ENCODE measurements at regions not wholly inside any gene's neighbourhood (a gene's known extent, or its start where the extent isn't known, plus 50 kb on each side); places are given as distances from the start of the nearest gene placed in this dataset.

- no peak for TF ChIP-seq CTCF (IDR thresholded peaks at IDR 0.05; ENCODE audit: extremely low read depth, insufficient read depth, missing control alignments)
- in situ Hi-C loops (cut with MboI; ENCODE audit: low pct_unique_long_range_greater_than_20kb, low sequenced_read_pairs, unreplicated experiment): no loop called here
Observed at GRCh38 chr1:177737456-177737855, 232.4 kb downstream of the SEC16B start.

GRCh38 chr1:177732178-177732577, 237.7 kb downstream of the SEC16B start:
- DNase-seq (ENCODE audit: low spot score): no peak
- TF ChIP-seq CTCF (IDR thresholded peaks at IDR 0.05; ENCODE audit: extremely low read depth, insufficient read depth, missing control alignments): no peak

More at GRCh38 chr1:177737456-177737855, 232.4 kb downstream of the SEC16B start:
- DNase-seq (ENCODE audit: low spot score): no peak

GRCh38 chr1:177729646-177730045, 240.2 kb downstream of the SEC16B start:
- no peak for TF ChIP-seq CTCF (IDR thresholded peaks at IDR 0.05; ENCODE audit: extremely low read depth, insufficient read depth, missing control alignments)
- in situ Hi-C loops (cut with MboI; ENCODE audit: low pct_unique_long_range_greater_than_20kb, low sequenced_read_pairs, unreplicated experiment): no loop called here

More at GRCh38 chr1:177732178-177732577, 237.7 kb downstream of the SEC16B start:
- in situ Hi-C loops (cut with MboI; ENCODE audit: low pct_unique_long_range_greater_than_20kb, low sequenced_read_pairs, unreplicated experiment): no loop called here

GRCh38 chr1:177723533-177723932, 246.3 kb downstream of the SEC16B start:
- in situ Hi-C loops (cut with MboI; ENCODE audit: low pct_unique_long_range_greater_than_20kb, low sequenced_read_pairs, unreplicated experiment): no loop called here
- no peak for DNase-seq (ENCODE audit: low spot score)
- TF ChIP-seq CTCF (IDR thresholded peaks at IDR 0.05; ENCODE audit: extremely low read depth, insufficient read depth, missing control alignments): no peak

More at GRCh38 chr1:177729646-177730045, 240.2 kb downstream of the SEC16B start:
- no peak for DNase-seq (ENCODE audit: low spot score)

GRCh38 chr1:177710696-177711620, 258.9 kb downstream of the SEC16B start:
- TF ChIP-seq CTCF (IDR thresholded peaks at IDR 0.05; ENCODE audit: extremely low read depth, insufficient read depth, missing control alignments): no peak
- in situ Hi-C loops (cut with MboI; ENCODE audit: low pct_unique_long_range_greater_than_20kb, low sequenced_read_pairs, unreplicated experiment): no loop called here
- DNase-seq (ENCODE audit: low spot score): no peak

GRCh38 chr1:177708406-177708805, 261.5 kb downstream of the SEC16B start:
- DNase-seq (ENCODE audit: low spot score): no peak
- TF ChIP-seq CTCF (IDR thresholded peaks at IDR 0.05; ENCODE audit: extremely low read depth, insufficient read depth, missing control alignments): no peak
- in situ Hi-C loops (cut with MboI; ENCODE audit: low pct_unique_long_range_greater_than_20kb, low sequenced_read_pairs, unreplicated experiment): no loop called here

All from GM13977 (cell line).